H9 (cell line): ENCODE measurements at regions not wholly inside any gene's neighbourhood (a gene's known extent, or its start where the extent isn't known, plus 50 kb on each side); places are given as distances from the start of the nearest gene placed in this dataset.

Experiments
- DNase-seq: peaks from one replicate; pipeline ENCODE4 v3.0.0-alpha.2; 2017
- H2AFZ ChIP-seq: one replicate; pipeline ENCODE4 v1.6.1; 2013; ENCODE audit warnings: mild to moderate bottlenecking, low read length, control low read depth, moderate library complexity
- H2AK5ac ChIP-seq: 2 replicates; pipeline ENCODE4 v1.6.1; 2013; ENCODE audit warnings: low read length, control low read depth, mixed read lengths; ENCODE audit not compliant: insufficient read length
- H2BK120ac ChIP-seq: one replicate; pipeline ENCODE4 v1.6.1; 2013; ENCODE audit warnings: low read depth, mild to moderate bottlenecking, low read length, control low read depth, inconsistent platforms; ENCODE audit not compliant: poor library complexity, severe bottlenecking
- H2BK12ac ChIP-seq: 2 replicates; pipeline ENCODE4 v1.6.1; 2013; ENCODE audit warnings: low read length, control low read depth, mixed read lengths, low read depth; ENCODE audit not compliant: insufficient read length
- H2BK15ac ChIP-seq: 2 replicates; pipeline ENCODE4 v1.6.1; 2013; ENCODE audit warnings: low read depth, low read length, control low read depth
- H2BK20ac ChIP-seq: one replicate; pipeline ENCODE4 v1.6.1; 2013; ENCODE audit warnings: low read depth, mild to moderate bottlenecking, low read length, control low read depth, inconsistent platforms; ENCODE audit not compliant: poor library complexity, severe bottlenecking
- H2BK5ac ChIP-seq: 2 replicates; pipeline ENCODE4 v1.6.1; 2013; ENCODE audit warnings: low read length, control low read depth, mixed read lengths; ENCODE audit not compliant: insufficient read length
- H3K14ac ChIP-seq: 2 replicates; pipeline ENCODE4 v1.6.1; 2013; ENCODE audit warnings: low read length, control low read depth; ENCODE audit not compliant: insufficient read depth
- H3K18ac ChIP-seq: 2 replicates; pipeline ENCODE4 v1.6.1; 2013; ENCODE audit warnings: low read depth, mild to moderate bottlenecking, mixed read lengths, low read length, control low read depth; ENCODE audit not compliant: insufficient read length
- H3K23ac ChIP-seq: 2 replicates; pipeline ENCODE4 v1.6.1; 2013; ENCODE audit warnings: low read length, control low read depth, mixed read lengths, low read depth; ENCODE audit not compliant: insufficient read length
- H3K23me2 ChIP-seq: 2 replicates; pipeline ENCODE4 v1.6.1; 2013; ENCODE audit warnings: low read depth, mild to moderate bottlenecking, mixed read lengths, low read length, control low read depth; ENCODE audit not compliant: insufficient read length, poor library complexity, severe bottlenecking
- H3K27ac ChIP-seq: 2 replicates; pipeline ENCODE4 v1.5.1; 2013; ENCODE audit warnings: low read length, control low read depth, mixed read lengths, low read depth; ENCODE audit not compliant: insufficient read length
- H3K27me3 ChIP-seq: 2 replicates; pipeline ENCODE4 v1.6.1; 2013; ENCODE audit warnings: low read length, control low read depth, inconsistent platforms; ENCODE audit not compliant: insufficient read depth
- H3K4ac ChIP-seq: 2 replicates; pipeline ENCODE4 v1.6.1; 2013; ENCODE audit warnings: low read depth, mild to moderate bottlenecking, control low read depth, inconsistent platforms, low read length, moderate library complexity
- H3K4me1 ChIP-seq: 2 replicates; pipeline ENCODE4 v1.6.1; 2013; ENCODE audit warnings: low read length, control low read depth, inconsistent platforms; ENCODE audit not compliant: insufficient read depth
- H3K4me2 ChIP-seq: 2 replicates; pipeline ENCODE4 v1.6.1; 2013; ENCODE audit warnings: low read length, control low read depth, mixed read lengths; ENCODE audit not compliant: insufficient read length, insufficient read depth
- H3K56ac ChIP-seq: 2 replicates; pipeline ENCODE4 v1.6.1; 2013; ENCODE audit warnings: low read depth, mild to moderate bottlenecking, mixed read lengths, low read length, control low read depth; ENCODE audit not compliant: insufficient read length
- H3K79me1 ChIP-seq: 2 replicates; pipeline ENCODE4 v1.6.1; 2013; ENCODE audit warnings: low read depth, mild to moderate bottlenecking, moderate library complexity, low read length, control low read depth, inconsistent platforms; ENCODE audit not compliant: insufficient read depth, poor library complexity, severe bottlenecking
- H3K79me2 ChIP-seq: 2 replicates; pipeline ENCODE4 v1.6.1; 2013; ENCODE audit warnings: low read length, control low read depth, inconsistent platforms; ENCODE audit not compliant: insufficient read depth
- H3K9ac ChIP-seq: 2 replicates; pipeline ENCODE4 v1.6.1; 2013; ENCODE audit warnings: low read length, control low read depth, mixed read lengths; ENCODE audit not compliant: insufficient read length; ENCODE audit errors: extremely low read depth
- H3K9me3 ChIP-seq: one replicate; pipeline ENCODE4 v1.6.1; 2013; ENCODE audit warnings: low read depth, low read length, inconsistent platforms; ENCODE audit not compliant: control insufficient read depth
- H3T11ph ChIP-seq: one replicate; pipeline ENCODE4 v1.6.1; 2013; ENCODE audit warnings: mild to moderate bottlenecking, low read length, control low read depth, inconsistent platforms
- H4K20me1 ChIP-seq: one replicate; pipeline ENCODE4 v1.6.1; 2013; ENCODE audit not compliant: control insufficient read depth, insufficient read length, insufficient read depth
- H4K5ac ChIP-seq: 2 replicates; pipeline ENCODE4 v1.6.1; 2013; ENCODE audit warnings: low read depth, mild to moderate bottlenecking, mixed read lengths, low read length, control low read depth; ENCODE audit not compliant: insufficient read length
- H4K8ac ChIP-seq: replicated peaks from 2 replicates; pipeline ENCODE4 v1.6.1; 2013; ENCODE audit warnings: low read length, control low read depth, mixed read lengths, low read depth; ENCODE audit not compliant: insufficient read length
- H4K91ac ChIP-seq: 2 replicates; pipeline ENCODE4 v1.6.1; 2013; ENCODE audit warnings: low read depth, mild to moderate bottlenecking, moderate library complexity, mixed read lengths, low read length, control low read depth; ENCODE audit not compliant: insufficient read length
- H3K27ac Mint-ChIP-seq, 3 experiments: 2 replicates in 2 of 3; 3 replicates in 1 of 3; pipeline ENCODE4 v1.8.0; 2020 to 2021; ENCODE audit warnings: mixed read lengths in 3 of 3, mild to moderate bottlenecking in 1 of 3, moderate library complexity in 1 of 3
- H3K27me3 Mint-ChIP-seq: 2 replicates; pipeline ENCODE4 v1.8.0; 2021; ENCODE audit warnings: low read depth, mild to moderate bottlenecking, moderate library complexity, mixed read lengths
- H3K36me3 Mint-ChIP-seq, 3 experiments: 2 replicates in 2 of 3; 3 replicates in 1 of 3; pipeline ENCODE4 v1.8.0; 2020 to 2021; ENCODE audit warnings: low read depth in 3 of 3, mixed read lengths in 3 of 3; ENCODE audit not compliant: insufficient read depth in 1 of 3
- H3K4me1 Mint-ChIP-seq, 2 experiments: 2 replicates each; pipeline ENCODE4 v1.8.0; 2020; ENCODE audit warnings: mixed read lengths in 2 of 2
- H3K4me3 Mint-ChIP-seq, 2 experiments: 2 replicates in 1 of 2; 3 replicates in 1 of 2; pipeline ENCODE4 v1.8.0; 2020 to 2021; ENCODE audit warnings: mild to moderate bottlenecking in 2 of 2, mixed read lengths in 2 of 2, moderate library complexity in 1 of 2
- H3K9me3 Mint-ChIP-seq, 2 experiments: 2 replicates in 1 of 2; 3 replicates in 1 of 2; pipeline ENCODE4 v1.8.0; 2020; ENCODE audit warnings: mild to moderate bottlenecking in 2 of 2, mixed read lengths in 2 of 2, moderate library complexity in 1 of 2
- CTCF ChIP-seq: fragments of 200-600 bp; sonication (generic); conservative IDR thresholded peaks from 3 replicates; pipeline ENCODE4 v1.8.0; 2021; ENCODE audit warnings: antibody characterized with exemption, mild to moderate bottlenecking
- WGBS: extraction: QIAGEN DNeasy Blood & Tissue Kit; methylation state at CpG from one replicate; pipeline ENCODE4 v1.1.7; 2013; ENCODE audit warnings: missing lambda C conversion rate, low lambda C conversion rate, mixed read lengths; ENCODE audit not compliant: insufficient read length; ENCODE audit errors: extremely low coverage; 5-methylcytosine and 5-hydroxymethylcytosine counted together

- TF ChIP-seq CTCF = peak; percentile 27; the same call in 2 of the 3 replicates
- H3K14ac ChIP-seq = no peak overlapping the region
- no peaks in the 10 kb centered on the region for H3K9me3 ChIP-seq
- Mint-ChIP-seq H3K27me3 (no peaks in the 10 kb centered on the region; the same call in none of the 2 replicates), H3K9me3 (no peaks in the 10 kb centered on the region), H3K27ac (no peak overlapping the region), H3K4me3 (no peak overlapping the region), H3K4me1 (peaks cover 4 to 17% of the 10 kb centered on the region in 2 experiments), H3K36me3 (no peaks in the 10 kb centered on the region)
- H4K8ac ChIP-seq = no peak overlapping the region
- no peak overlapping the region for H2BK5ac ChIP-seq
- no peaks in the 10 kb centered on the region for H3K4me1 ChIP-seq
- no peaks in the 10 kb centered on the region for H3K27me3 ChIP-seq
- no peaks in the 10 kb centered on the region for H3K23me2 ChIP-seq
- H2AFZ ChIP-seq = no peak overlapping the region
- no peak overlapping the region for H2BK12ac ChIP-seq
- no peak overlapping the region for H3K56ac ChIP-seq
- H4K91ac ChIP-seq = no peak overlapping the region
- H3K9ac ChIP-seq = no peak overlapping the region
- no peak overlapping the region for H3T11ph ChIP-seq
- H3K4ac ChIP-seq = no peak overlapping the region
- H4K5ac ChIP-seq = no peak overlapping the region
- H4K20me1 ChIP-seq = no peaks in the 10 kb centered on the region
- H3K18ac ChIP-seq = no peak overlapping the region
- no peak for DNase-seq
- no peak overlapping the region for H3K4me2 ChIP-seq
- H2AK5ac ChIP-seq = no peak overlapping the region
- H2BK15ac ChIP-seq = no peak overlapping the region
- no peak overlapping the region for H2BK120ac ChIP-seq
- no peaks in the 10 kb centered on the region for H3K79me1 ChIP-seq
- WGBS = no CpG with 5 or more reads among the region's 11 CpGs
- H3K23ac ChIP-seq = no peak overlapping the region
- no peaks in the 10 kb centered on the region for H3K79me2 ChIP-seq
- H3K27ac ChIP-seq = no peak overlapping the region
- no peak overlapping the region for H2BK20ac ChIP-seq
These were observed 206.1 kb upstream of the IRX1 start for GRCh38 chr5:3389471-3390026.
